PC-3 (cell line): ENCODE measurements at regions not wholly inside any gene's neighbourhood (a gene's known extent, or its start where the extent isn't known, plus 50 kb on each side); places are given as distances from the start of the nearest gene placed in this dataset.

ENCODE experiments used
- ATAC-seq: fragments of 200-7000 bp; cut with Tn5 transposase; 2 replicates; pipeline ENCODE4 v1.9.1; 2020; ENCODE audit warnings: mild to moderate bottlenecking, moderate library complexity
- BruUV-seq: library from RNA; stranded (reverse); fragments of 400-500 nt; replicated peaks from 2 replicates; lab custom pipeline; 2021; lab: Mats Ljungman, UMichigan
- CTCF ChIA-PET: fragments of 300-600 bp; sonication (Branson Sonifier 250); formaldehyde crosslinking; loops from one replicate; lab custom pipeline; 2022; ENCODE audit warnings: antibody characterized with exemption; lab: Charles Lee
- POLR2A ChIA-PET: fragments of 300-600 bp; sonication (Branson Sonifier 250); formaldehyde crosslinking; loops from one replicate; lab custom pipeline; 2022; ENCODE audit warnings: antibody characterized with exemption; ENCODE audit not compliant: unreplicated experiment; lab: Charles Lee
- DNase-seq: peaks from one replicate; pipeline ENCODE4 v3.0.0-alpha.2; 2015
- H2AFZ ChIP-seq: fragments of 300-600 bp; sonication (generic); 2 replicates; pipeline ENCODE4 v1.6.0; 2016; ENCODE audit warnings: antibody characterized with exemption, low read length
- H3F3A ChIP-seq: fragments of 300-600 bp; sonication (generic); one replicate; pipeline ENCODE4 v1.6.0; 2017; ENCODE audit warnings: antibody characterized with exemption, low read length, control low read depth, mild to moderate bottlenecking; ENCODE audit not compliant: unreplicated experiment
- H3K27ac ChIP-seq: fragments of 300-600 bp; sonication (generic); 2 replicates; pipeline ENCODE4 v1.5.1; 2016; ENCODE audit warnings: mild to moderate bottlenecking, low read length
- H3K27me3 ChIP-seq: fragments of 300-600 bp; sonication (generic); 2 replicates; pipeline ENCODE4 v1.6.1; 2016; ENCODE audit warnings: low read length, mixed read lengths
- H3K36me3 ChIP-seq: fragments of 300-600 bp; sonication (generic); 2 replicates; pipeline ENCODE4 v1.6.1; 2016; ENCODE audit warnings: low read depth, mixed run types, low read length, mixed read lengths
- H3K4me1 ChIP-seq: fragments of 300-600 bp; sonication (generic); 2 replicates; pipeline ENCODE4 v1.5.1; 2016; ENCODE audit warnings: low read length; ENCODE audit not compliant: insufficient read depth
- H3K4me2 ChIP-seq: fragments of 300-600 bp; sonication (generic); 2 replicates; pipeline ENCODE4 v1.6.0; 2016; ENCODE audit warnings: low read length
- H3K4me3 ChIP-seq: fragments of 300-600 bp; sonication (generic); 2 replicates; pipeline ENCODE4 v1.5.1; 2016; ENCODE audit warnings: mild to moderate bottlenecking, low read length, mixed read lengths
- H3K79me2 ChIP-seq: fragments of 300-600 bp; sonication (generic); 2 replicates; pipeline ENCODE4 v1.6.1; 2017; ENCODE audit warnings: low read length, mixed read lengths
- H3K9ac ChIP-seq: fragments of 300-600 bp; sonication (generic); 2 replicates; pipeline ENCODE4 v1.6.0; 2016; ENCODE audit warnings: mild to moderate bottlenecking, low read length
- H3K9me2 ChIP-seq: fragments of 300-600 bp; sonication (generic); replicated peaks from 2 replicates; pipeline ENCODE4 v1.6.1; 2016; ENCODE audit warnings: mixed run types, low read length, mixed read lengths
- H3K9me3 ChIP-seq: fragments of 300-600 bp; sonication (generic); 2 replicates; pipeline ENCODE4 v1.6.1; 2016; ENCODE audit warnings: low read length, mixed read lengths
- H4K20me1 ChIP-seq: fragments of 300-600 bp; sonication (generic); 2 replicates; pipeline ENCODE4 v1.6.1; 2016; ENCODE audit warnings: low read length, mixed read lengths
- EZH2 ChIP-seq: fragments of 300-600 bp; sonication (generic); IDR thresholded peaks from one replicate; pipeline ENCODE4 v1.6.1; 2017; ENCODE audit warnings: antibody characterized with exemption, mild to moderate bottlenecking, low read length; ENCODE audit not compliant: unreplicated experiment
- EZH2phosphoT487 ChIP-seq: fragments of 300-600 bp; sonication (generic); IDR thresholded peaks from 2 replicates; pipeline ENCODE4 v1.6.1; 2018; ENCODE audit warnings: mild to moderate bottlenecking, antibody characterized with exemption, low read length, borderline replicate concordance
- intact Hi-C: fragments of 100-400 bp; cut with micrococcal nuclease; formaldehyde crosslinking; loops from 2 replicates; pipeline ENCODE4 v1.9.0; 2023
- TF ChIP-seq, protein P1 (sequence below): fragments of 300-600 bp; sonication (generic); conservative IDR thresholded peaks from 2 replicates; pipeline ENCODE4 v1.5.1; 2017; ENCODE audit warnings: antibody characterized with exemption, low read depth, mild to moderate bottlenecking, low read length

DNA sequence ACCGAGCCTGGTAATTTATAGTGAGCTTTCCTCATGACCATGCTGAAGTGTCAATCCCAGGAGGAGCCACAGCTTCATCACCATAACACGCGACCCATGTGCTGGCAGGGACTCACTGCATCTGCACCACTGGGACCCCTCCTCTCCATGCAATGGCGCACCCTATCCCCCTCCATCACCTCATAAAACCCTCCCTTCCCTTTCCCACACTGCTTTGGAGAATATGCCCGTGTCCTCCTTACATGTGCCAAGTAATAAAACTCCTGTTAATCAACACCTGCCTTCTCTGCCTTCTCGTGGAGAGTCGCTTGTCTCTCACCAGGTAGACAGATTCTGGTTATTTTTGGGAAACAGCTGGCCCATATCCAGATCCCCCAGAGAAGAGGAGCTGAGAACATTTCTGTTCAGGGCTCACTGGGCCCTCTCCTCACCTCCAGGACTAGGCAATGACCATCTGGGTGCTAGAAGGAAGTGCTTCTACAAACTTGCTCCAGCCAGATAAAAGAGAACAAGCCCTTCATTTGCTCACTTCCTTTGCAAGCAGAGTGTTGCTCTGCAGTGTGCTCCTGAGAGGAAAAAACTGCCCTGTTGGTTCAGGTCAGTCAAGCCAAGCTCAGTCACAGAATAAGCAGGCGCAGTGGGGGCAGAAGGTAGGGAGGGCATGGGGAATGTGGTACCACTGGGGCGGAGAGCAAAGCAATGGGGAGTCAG, 894.3 kb downstream of the UQCRFS1 start:
- ATAC-seq (no peak), DNase-seq (no peak)
- no peaks in the 10 kb centered on the region for H4K20me1 ChIP-seq
- H3K4me2 ChIP-seq: no peak overlapping the region
- ChIA-PET POLR2A (no interaction called here), CTCF (no interaction called here)
- no peak overlapping the region for H3K4me3 ChIP-seq
- intact Hi-C loops: no loop called here
- no peaks in the 10 kb centered on the region for H3K27me3 ChIP-seq
- H3K9me2 ChIP-seq: no peaks in the 10 kb centered on the region
- TF ChIP-seq EZH2phosphoT487 (no peak), EZH2 (no peak)
- TF ChIP-seq, protein P1, sequence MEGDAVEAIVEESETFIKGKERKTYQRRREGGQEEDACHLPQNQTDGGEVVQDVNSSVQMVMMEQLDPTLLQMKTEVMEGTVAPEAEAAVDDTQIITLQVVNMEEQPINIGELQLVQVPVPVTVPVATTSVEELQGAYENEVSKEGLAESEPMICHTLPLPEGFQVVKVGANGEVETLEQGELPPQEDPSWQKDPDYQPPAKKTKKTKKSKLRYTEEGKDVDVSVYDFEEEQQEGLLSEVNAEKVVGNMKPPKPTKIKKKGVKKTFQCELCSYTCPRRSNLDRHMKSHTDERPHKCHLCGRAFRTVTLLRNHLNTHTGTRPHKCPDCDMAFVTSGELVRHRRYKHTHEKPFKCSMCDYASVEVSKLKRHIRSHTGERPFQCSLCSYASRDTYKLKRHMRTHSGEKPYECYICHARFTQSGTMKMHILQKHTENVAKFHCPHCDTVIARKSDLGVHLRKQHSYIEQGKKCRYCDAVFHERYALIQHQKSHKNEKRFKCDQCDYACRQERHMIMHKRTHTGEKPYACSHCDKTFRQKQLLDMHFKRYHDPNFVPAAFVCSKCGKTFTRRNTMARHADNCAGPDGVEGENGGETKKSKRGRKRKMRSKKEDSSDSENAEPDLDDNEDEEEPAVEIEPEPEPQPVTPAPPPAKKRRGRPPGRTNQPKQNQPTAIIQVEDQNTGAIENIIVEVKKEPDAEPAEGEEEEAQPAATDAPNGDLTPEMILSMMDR: no peak
- no peak overlapping the region for H3K9ac ChIP-seq
- no peak overlapping the region for H2AFZ ChIP-seq
- no peak overlapping the region for H3K27ac ChIP-seq
- no peaks in the 10 kb centered on the region for H3F3A ChIP-seq
- no TSS peak for BruUV-seq
- H3K4me1 ChIP-seq: no peaks in the 10 kb centered on the region
- no peaks in the 10 kb centered on the region for H3K36me3 ChIP-seq
- H3K9me3 ChIP-seq: no peaks in the 10 kb centered on the region
- no peaks in the 10 kb centered on the region for H3K79me2 ChIP-seq

DNA sequence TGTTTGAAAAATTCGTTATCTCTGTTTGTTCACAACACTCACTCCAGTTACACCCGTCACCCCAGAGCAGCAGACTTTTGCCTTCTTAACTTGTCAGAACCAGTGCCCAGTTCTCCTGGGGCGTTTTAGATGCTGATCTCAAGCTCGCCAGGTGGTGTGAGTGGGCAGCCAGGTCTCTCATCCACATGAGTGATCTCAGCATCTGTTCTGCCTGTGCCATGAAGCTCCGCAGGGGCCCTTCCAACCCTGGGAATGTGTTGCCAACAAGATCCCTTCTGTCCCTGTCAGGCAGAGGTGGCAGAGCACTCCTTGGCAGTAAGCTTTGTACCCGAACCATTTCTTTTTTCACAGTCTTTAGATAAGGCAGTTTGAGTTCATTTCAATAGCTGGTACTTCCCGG, 896.5 kb downstream of the UQCRFS1 start:
- Histone ChIP-seq H2AFZ (no peak overlapping the region), H3K4me3 (no peak overlapping the region), H3K4me1 (no peaks in the 10 kb centered on the region), H3K27me3 (no peaks in the 10 kb centered on the region), H3K27ac (no peak overlapping the region), H3K36me3 (no peaks in the 10 kb centered on the region), H3F3A (no peaks in the 10 kb centered on the region), H4K20me1 (no peaks in the 10 kb centered on the region), H3K9me2 (no peaks in the 10 kb centered on the region), H3K9ac (no peak overlapping the region), H3K9me3 (no peaks in the 10 kb centered on the region), H3K79me2 (no peaks in the 10 kb centered on the region), H3K4me2 (no peak overlapping the region)
- intact Hi-C loops: no loop called here
- DNase-seq (no peak), ATAC-seq (no peak)
- TF ChIP-seq EZH2phosphoT487 (no peak), EZH2 (no peak)
- TF ChIP-seq, protein P1: no peak
- CTCF ChIA-PET: no interaction called here
- no TSS peak for BruUV-seq
- POLR2A ChIA-PET: interaction anchor here (0.5 kb wide), 1 partner anchor 880 kb away, joined by 3 read pairs; no protein-coding TSS in a partner anchor

DNA sequence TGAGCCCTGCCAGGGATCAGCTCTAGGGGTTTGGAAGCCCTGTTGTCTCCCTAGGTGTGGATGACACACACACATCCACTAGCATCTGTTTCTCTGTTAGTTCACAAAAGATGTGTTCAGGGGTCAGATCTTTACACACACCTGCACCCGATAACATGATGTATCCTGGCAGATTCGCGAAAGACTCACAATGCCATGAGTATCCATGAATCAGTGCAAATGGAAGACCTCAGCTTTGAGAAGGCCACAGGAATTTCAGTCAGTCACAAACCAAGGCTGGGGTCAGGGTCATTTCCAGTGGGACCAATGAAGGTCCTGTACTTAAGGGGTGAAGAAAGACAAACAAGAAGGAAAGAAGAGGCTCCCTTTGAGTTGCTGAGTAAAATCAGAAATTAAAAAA, 898.2 kb downstream of the UQCRFS1 start:
- Histone ChIP-seq H3K4me1 (no peaks in the 10 kb centered on the region), H3F3A (no peaks in the 10 kb centered on the region), H3K9me2 (no peaks in the 10 kb centered on the region), H2AFZ (no peak overlapping the region), H4K20me1 (no peaks in the 10 kb centered on the region), H3K9ac (no peak overlapping the region), H3K4me3 (no peak overlapping the region), H3K27me3 (no peaks in the 10 kb centered on the region), H3K36me3 (no peaks in the 10 kb centered on the region), H3K79me2 (no peaks in the 10 kb centered on the region), H3K4me2 (no peak overlapping the region), H3K27ac (no peak overlapping the region), H3K9me3 (no peaks in the 10 kb centered on the region)
- POLR2A ChIA-PET: no interaction called here
- TF ChIP-seq, protein P1: no peak
- no peak for TF ChIP-seq EZH2phosphoT487
- no peak for TF ChIP-seq EZH2
- intact Hi-C loops: no loop called here
- no TSS peak for BruUV-seq
- DNase-seq: no peak
- ATAC-seq: no peak
- CTCF ChIA-PET: no interaction called here
